ENCODE measurements at regions not wholly inside any gene's neighbourhood (a gene's known extent, or its start where the extent isn't known, plus 50 kb on each side); places are given as distances from the start of the nearest gene placed in this dataset.

- Histone ChIP-seq H3K9me3 (peaks cover 0 to 15% (median 2%) of the 10 kb centered on the region in 4 donors), H3K4me3 (no peak overlapping the region), H3K27me3 (no peaks in the 10 kb centered on the region), H3K36me3 (no peaks in the 10 kb centered on the region), H3K27ac (replicated peaks in 1 of 4) (no peak overlapping the region), H3K4me1 (no peaks in the 10 kb centered on the region)
- 82% methylated on average over 2 of the region's 2 CpGs for WGBS
- intact Hi-C loops (cut with DNase I) = no loop called here
- DNase-seq (ENCODE audit: extremely low spot score) = no peak
- TF ChIP-seq EP300 (IDR thresholded peaks at IDR 0.05) = no peak
- TF ChIP-seq POLR2A (IDR thresholded peaks at IDR 0.05; ENCODE audit: low read depth) = no peak
- TF ChIP-seq POLR2AphosphoS5 (IDR thresholded peaks at IDR 0.05) = no peak
- TF ChIP-seq, protein P1, sequence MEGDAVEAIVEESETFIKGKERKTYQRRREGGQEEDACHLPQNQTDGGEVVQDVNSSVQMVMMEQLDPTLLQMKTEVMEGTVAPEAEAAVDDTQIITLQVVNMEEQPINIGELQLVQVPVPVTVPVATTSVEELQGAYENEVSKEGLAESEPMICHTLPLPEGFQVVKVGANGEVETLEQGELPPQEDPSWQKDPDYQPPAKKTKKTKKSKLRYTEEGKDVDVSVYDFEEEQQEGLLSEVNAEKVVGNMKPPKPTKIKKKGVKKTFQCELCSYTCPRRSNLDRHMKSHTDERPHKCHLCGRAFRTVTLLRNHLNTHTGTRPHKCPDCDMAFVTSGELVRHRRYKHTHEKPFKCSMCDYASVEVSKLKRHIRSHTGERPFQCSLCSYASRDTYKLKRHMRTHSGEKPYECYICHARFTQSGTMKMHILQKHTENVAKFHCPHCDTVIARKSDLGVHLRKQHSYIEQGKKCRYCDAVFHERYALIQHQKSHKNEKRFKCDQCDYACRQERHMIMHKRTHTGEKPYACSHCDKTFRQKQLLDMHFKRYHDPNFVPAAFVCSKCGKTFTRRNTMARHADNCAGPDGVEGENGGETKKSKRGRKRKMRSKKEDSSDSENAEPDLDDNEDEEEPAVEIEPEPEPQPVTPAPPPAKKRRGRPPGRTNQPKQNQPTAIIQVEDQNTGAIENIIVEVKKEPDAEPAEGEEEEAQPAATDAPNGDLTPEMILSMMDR (IDR thresholded peaks at IDR 0.05) = no peak
Measured at GRCh38 chrX:40494005-40494404, 86.8 kb upstream of the ATP6AP2 start.

- H3K9me3 ChIP-seq = peaks cover 0 to 21% (median 0%) of the 10 kb centered on the region in 4 donors
- TF ChIP-seq POLR2AphosphoS5 (IDR thresholded peaks at IDR 0.05) = no peak
- TF ChIP-seq EP300 (IDR thresholded peaks at IDR 0.05) = no peak
- TF ChIP-seq, protein P1 (IDR thresholded peaks at IDR 0.05) = no peak
- no peak for TF ChIP-seq POLR2A (IDR thresholded peaks at IDR 0.05; ENCODE audit: low read depth)
- no peak overlapping the region for H3K27ac ChIP-seq (replicated peaks in 1 of 4)
- no peak overlapping the region for H3K4me3 ChIP-seq
- no peaks in the 10 kb centered on the region for H3K36me3 ChIP-seq
- DNase-seq (ENCODE audit: extremely low spot score) = no peak
- H3K4me1 ChIP-seq = no peaks in the 10 kb centered on the region
- H3K27me3 ChIP-seq = no peaks in the 10 kb centered on the region
- intact Hi-C loops (cut with DNase I) = no loop called here
- 88% methylated on average over 4 of the region's 4 CpGs for WGBS
Measured at GRCh38 chrX:40488296-40488695, 92.5 kb upstream of the ATP6AP2 start.

DNA sequence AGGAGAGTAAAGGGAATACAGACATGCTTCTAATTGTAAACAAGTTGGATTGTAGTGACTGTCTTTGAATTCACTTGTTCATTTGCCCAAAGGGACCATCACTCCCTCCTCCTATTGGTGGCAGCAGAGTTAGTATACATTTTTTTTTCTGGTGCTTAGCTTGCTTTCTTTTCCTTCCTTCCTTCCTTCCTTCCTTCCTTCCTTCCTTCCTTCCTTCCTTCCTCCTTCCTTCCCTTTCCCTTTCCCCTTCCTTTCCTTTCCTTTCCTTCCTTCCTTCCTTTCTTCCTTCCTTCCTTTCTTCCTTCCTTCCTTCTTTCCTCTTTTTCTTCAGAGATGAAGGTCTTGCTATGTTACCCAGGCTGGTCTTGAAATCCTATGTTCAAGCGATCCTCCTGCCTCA, 94.8 kb upstream of the ATP6AP2 start:
- WGBS = 100% methylated on average over 1 of the region's 1 CpG
- intact Hi-C loops (cut with DNase I) = no loop called here
- Histone ChIP-seq H3K27me3 (no peaks in the 10 kb centered on the region), H3K27ac (replicated peaks in 1 of 4) (no peak overlapping the region), H3K4me1 (no peaks in the 10 kb centered on the region), H3K4me3 (no peak overlapping the region), H3K9me3 (peaks cover 0 to 21% (median 0%) of the 10 kb centered on the region in 4 donors), H3K36me3 (no peaks in the 10 kb centered on the region)
- DNase-seq (ENCODE audit: extremely low spot score) = no peak
- no peak for TF ChIP-seq POLR2AphosphoS5 (IDR thresholded peaks at IDR 0.05)
- no peak for TF ChIP-seq EP300 (IDR thresholded peaks at IDR 0.05)
- TF ChIP-seq, protein P1 (IDR thresholded peaks at IDR 0.05) = no peak
- TF ChIP-seq POLR2A (IDR thresholded peaks at IDR 0.05; ENCODE audit: low read depth) = no peak

DNA sequence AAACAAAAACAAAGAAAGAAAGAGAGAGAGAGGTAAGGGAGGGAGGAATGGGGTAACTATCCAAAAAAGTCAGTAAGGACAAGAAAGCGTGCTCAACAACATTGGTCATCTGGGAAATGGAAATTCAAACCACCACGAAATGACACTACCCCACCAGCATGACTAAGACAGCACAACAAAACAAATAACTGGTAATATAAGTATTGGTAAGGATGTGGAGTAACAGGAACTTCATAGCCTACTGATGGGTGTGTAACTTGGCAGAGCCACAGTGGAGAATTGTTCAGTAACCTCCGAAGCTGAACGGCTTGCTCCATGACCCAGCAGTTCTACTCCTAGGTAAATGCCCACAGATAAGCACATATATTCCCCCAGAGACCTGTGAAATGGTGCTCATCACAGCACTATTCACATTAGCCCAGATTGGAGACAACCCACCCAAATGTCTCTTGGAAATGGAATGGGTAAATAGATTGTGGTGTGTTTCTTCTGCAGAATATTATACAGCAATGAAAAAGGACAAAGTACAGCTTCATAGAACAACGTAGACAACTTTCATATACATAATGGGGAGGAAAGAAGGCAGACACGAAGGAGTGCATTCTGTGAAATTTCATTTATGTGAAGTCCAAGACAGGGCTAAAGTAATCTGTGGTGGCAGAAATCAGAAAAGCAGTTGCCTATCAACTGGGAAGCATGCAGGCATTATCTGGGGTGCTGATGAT, 95.5 kb upstream of the ATP6AP2 start:
- intact Hi-C loops (cut with DNase I) = no loop called here
- 79% methylated on average over 6 of the region's 6 CpGs for WGBS
- no peak for TF ChIP-seq POLR2A (IDR thresholded peaks at IDR 0.05; ENCODE audit: low read depth)
- TF ChIP-seq POLR2AphosphoS5 (IDR thresholded peaks at IDR 0.05) = no peak
- Histone ChIP-seq H3K9me3 (peaks cover 0 to 21% (median 0%) of the 10 kb centered on the region in 4 donors), H3K4me1 (no peaks in the 10 kb centered on the region), H3K27me3 (no peaks in the 10 kb centered on the region), H3K27ac (replicated peaks in 1 of 4) (no peak overlapping the region), H3K36me3 (no peaks in the 10 kb centered on the region), H3K4me3 (no peak overlapping the region)
- DNase-seq (ENCODE audit: extremely low spot score) = no peak

GRCh38 chrX:40484408-40485091, 96.2 kb upstream of the ATP6AP2 start:
- Histone ChIP-seq H3K27ac (replicated peaks in 1 of 4) (no peak overlapping the region), H3K4me1 (no peaks in the 10 kb centered on the region), H3K27me3 (no peaks in the 10 kb centered on the region), H3K4me3 (no peak overlapping the region), H3K36me3 (no peaks in the 10 kb centered on the region), H3K9me3 (peaks cover 0 to 21% (median 0%) of the 10 kb centered on the region in 4 donors)
- intact Hi-C loops (cut with DNase I) = no loop called here
- 70% methylated on average over 8 of the region's 8 CpGs for WGBS
- DNase-seq (ENCODE audit: extremely low spot score) = no peak
- TF ChIP-seq POLR2A (IDR thresholded peaks at IDR 0.05; ENCODE audit: low read depth) (no peak), EP300 (IDR thresholded peaks at IDR 0.05) (no peak), POLR2AphosphoS5 (IDR thresholded peaks at IDR 0.05) (no peak)

All from esophagus muscularis mucosa (tissue), 4 donors.